Transverse colon (tissue), 3 donors: ENCODE measurements at regions not wholly inside any gene's neighbourhood (a gene's known extent, or its start where the extent isn't known, plus 50 kb on each side); places are given as distances from the start of the nearest gene placed in this dataset.

Experiments used
- EP300 ChIP-seq: sonication (generic); formaldehyde crosslinking; IDR thresholded peaks from one replicate; pipeline ENCODE4 v1.6.1; 2017; ENCODE audit warnings: antibody characterized with exemption, low read depth
- TF ChIP-seq, protein P1 (sequence below), 5 experiments: fragments of 200-600 bp in 3 of 5; fragments of 450-650 bp in 2 of 5; sonication (generic) in 3 of 5; IDR thresholded peaks; 1 replicate in 2 of 5; 2 replicates in 3 of 5; pipeline ENCODE4 v1.5.1; 2016 to 2017; ENCODE audit warnings: antibody characterized with exemption in 5 of 5, inconsistent platforms in 3 of 5, mild to moderate bottlenecking in 2 of 5, moderate library complexity in 1 of 5

DNA sequence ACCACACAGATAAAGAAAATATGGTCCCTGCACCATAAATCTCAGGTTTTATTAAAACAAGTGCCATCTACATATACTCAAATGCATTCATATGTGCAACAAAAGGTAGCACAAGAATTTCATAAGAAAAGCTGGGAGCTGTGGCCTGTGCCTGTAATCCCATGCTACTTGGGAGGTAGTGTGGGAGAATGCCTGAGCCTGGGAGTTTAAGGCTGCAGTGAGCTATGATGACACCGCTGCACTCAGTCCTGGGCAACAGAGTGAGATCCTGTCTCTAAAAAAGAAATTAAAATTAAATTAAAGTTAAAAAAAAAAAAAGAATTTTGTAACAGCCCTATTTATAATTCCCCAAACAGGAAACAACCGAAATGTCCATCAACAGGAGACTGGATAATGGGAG lies 81.3 kb upstream of the JADE1 start:
- TF ChIP-seq, protein P1, sequence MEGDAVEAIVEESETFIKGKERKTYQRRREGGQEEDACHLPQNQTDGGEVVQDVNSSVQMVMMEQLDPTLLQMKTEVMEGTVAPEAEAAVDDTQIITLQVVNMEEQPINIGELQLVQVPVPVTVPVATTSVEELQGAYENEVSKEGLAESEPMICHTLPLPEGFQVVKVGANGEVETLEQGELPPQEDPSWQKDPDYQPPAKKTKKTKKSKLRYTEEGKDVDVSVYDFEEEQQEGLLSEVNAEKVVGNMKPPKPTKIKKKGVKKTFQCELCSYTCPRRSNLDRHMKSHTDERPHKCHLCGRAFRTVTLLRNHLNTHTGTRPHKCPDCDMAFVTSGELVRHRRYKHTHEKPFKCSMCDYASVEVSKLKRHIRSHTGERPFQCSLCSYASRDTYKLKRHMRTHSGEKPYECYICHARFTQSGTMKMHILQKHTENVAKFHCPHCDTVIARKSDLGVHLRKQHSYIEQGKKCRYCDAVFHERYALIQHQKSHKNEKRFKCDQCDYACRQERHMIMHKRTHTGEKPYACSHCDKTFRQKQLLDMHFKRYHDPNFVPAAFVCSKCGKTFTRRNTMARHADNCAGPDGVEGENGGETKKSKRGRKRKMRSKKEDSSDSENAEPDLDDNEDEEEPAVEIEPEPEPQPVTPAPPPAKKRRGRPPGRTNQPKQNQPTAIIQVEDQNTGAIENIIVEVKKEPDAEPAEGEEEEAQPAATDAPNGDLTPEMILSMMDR (IDR thresholded peaks at IDR 0.05) = no peak
- TF ChIP-seq EP300 = no peak
